ENCODE measurements at regions not wholly inside any gene's neighbourhood (a gene's known extent, or its start where the extent isn't known, plus 50 kb on each side); places are given as distances from the start of the nearest gene placed in this dataset.

DNA sequence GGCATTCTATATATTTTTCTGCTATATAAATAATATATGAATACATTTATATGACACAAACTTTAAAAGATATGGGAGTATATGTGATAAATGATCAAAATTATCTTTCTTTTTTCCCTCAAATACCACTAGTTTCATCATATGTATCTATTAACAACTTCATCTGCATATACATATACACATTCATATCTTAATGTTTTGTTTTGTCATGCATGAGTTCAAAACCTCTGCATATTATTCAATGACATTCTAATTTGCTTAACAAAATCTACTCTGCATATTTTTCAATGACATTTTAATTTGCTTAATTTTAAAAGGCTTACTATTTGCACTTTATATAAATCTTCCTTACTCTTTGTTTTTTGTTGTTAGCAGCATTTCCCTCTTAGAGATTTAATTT, 276.2 kb downstream of the PIK3C3 start:
- TF ChIP-seq CTCF (conservative IDR thresholded peaks at IDR 0.05; ENCODE audit: low read depth, low read length) = no peak
- no peak overlapping the region for H3K4me3 ChIP-seq (ENCODE audit: low read depth, low read length)
- no peak for DNase-seq (ENCODE audit: low read depth)

GRCh38 chr18:42231796-42232195, 276.8 kb downstream of the PIK3C3 start:
- H3K4me3 ChIP-seq (ENCODE audit: low read depth, low read length) = no peak overlapping the region
- no peak for DNase-seq (ENCODE audit: low read depth)
- TF ChIP-seq CTCF (conservative IDR thresholded peaks at IDR 0.05; ENCODE audit: low read depth, low read length) = no peak

DNA sequence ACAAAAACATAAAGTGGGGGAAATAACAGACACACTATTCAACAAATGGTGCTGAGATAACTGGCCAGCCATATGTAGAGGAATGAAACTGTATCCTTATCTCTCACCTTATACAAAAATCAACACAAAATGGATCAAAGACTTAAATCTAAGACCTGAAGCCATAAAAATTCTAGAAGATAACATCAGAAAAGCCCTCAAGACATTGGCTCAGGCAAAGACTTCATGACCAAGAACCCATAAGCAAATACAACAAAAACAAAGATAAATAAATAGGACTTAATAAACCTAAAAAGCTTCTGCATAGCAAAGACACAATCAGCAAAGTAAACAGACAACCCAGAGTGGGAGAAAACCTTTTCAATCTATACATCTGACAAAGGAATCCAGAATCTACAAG, 278.9 kb downstream of the PIK3C3 start:
- TF ChIP-seq CTCF (conservative IDR thresholded peaks at IDR 0.05; ENCODE audit: low read depth, low read length) = no peak
- no peak for DNase-seq (ENCODE audit: low read depth)
- H3K4me3 ChIP-seq (ENCODE audit: low read depth, low read length) = no peak overlapping the region

DNA sequence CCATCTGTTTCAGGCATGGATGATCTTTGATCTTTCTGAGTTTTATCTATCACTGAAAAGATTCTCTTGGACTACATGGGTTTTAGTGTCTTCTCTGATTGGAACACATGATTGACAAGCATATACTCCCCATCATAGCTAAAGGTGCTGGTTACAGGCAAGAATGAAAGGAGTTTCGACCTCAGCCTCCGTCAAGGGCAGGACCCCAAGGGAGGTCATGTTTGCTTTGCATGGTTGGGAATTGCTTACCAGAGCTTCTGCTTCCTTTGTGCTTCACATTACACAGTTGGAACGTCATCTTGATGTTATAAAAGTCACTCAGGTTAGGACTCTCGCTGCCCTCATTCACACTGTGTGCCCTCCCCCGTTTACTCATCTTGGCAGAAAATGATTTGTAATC, 287.7 kb downstream of the PIK3C3 start:
- no peak for DNase-seq (ENCODE audit: low read depth)
- TF ChIP-seq CTCF (conservative IDR thresholded peaks at IDR 0.05; ENCODE audit: low read depth, low read length) = no peak
- no peak overlapping the region for H3K4me3 ChIP-seq (ENCODE audit: low read depth, low read length)

DNA sequence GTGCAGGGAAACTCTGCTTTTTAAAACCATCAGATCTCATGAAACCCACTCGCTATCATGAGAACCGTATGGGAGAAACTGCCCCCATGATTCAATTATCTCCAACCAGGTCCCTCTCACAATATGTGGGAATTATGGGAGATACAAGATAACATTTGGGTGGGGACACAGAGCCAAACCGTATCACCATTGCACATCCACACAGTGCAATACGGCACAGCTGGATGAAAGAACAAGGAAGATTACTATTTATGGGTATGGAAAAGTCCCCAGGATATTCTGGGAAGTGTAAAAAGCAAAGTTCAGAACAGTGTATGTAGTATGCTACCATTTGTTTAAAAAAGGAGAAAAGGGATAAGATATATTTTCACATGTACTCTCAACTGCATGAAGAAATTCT, 290.1 kb downstream of the PIK3C3 start:
- no peak for TF ChIP-seq CTCF (conservative IDR thresholded peaks at IDR 0.05; ENCODE audit: low read depth, low read length)
- H3K4me3 ChIP-seq (ENCODE audit: low read depth, low read length) = no peak overlapping the region
- DNase-seq (ENCODE audit: low read depth) = no peak

DNA sequence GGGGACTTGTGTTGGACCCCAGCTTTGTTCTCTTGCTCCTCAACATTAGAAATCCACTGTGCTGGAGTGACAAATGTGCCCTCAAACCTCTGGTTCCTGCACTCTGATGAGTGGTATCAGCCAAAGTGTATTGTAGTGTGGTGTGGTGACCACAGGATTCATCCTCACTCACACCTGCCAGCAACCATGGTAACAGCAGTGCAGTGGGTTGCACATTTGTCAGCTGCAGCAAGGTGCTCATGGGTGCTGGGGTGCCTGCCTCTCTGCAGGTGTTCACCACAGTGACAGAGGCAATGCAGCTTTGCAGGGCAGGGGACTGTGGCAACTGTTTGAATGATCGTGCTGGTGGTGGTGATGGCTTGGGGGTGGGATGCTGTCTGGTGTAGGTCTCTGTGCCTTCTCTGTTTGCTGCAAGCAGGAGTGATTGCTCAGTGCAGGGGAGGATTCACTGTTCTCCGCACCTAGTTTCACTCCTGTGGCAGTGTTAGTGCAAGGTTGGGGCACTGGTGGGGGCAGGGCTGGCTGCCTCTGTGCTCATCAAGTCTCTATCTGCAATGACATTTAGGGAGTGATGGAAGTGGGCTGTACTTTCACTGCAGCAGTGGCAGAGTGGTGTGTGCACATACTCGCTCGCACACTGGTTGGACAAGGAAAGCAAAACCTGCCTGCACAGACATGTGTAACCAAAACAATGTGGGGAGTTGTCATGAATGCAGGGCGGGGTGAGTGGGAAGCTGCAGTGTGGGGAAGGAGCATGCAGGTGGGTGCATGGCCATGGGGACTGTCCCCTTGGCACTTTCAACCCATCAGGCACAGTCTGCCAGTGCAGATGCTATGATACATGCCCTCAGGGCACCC, 301.1 kb downstream of the PIK3C3 start:
- no peak for TF ChIP-seq CTCF (conservative IDR thresholded peaks at IDR 0.05; ENCODE audit: low read depth, low read length)
- DNase-seq (ENCODE audit: low read depth) = no peak
- no peak overlapping the region for H3K4me3 ChIP-seq (ENCODE audit: low read depth, low read length)

Data from epithelial cell of proximal tubule (primary cell).